HG03575 (cell line): ENCODE measurements at regions not wholly inside any gene's neighbourhood (a gene's known extent, or its start where the extent isn't known, plus 50 kb on each side); places are given as distances from the start of the nearest gene placed in this dataset.

ENCODE experiments used
- ATAC-seq: cut with Tn5 transposase; IDR thresholded peaks from one replicate; pipeline ENCODE4 v1.9.1; 2021; ENCODE audit not compliant: unreplicated experiment, insufficient number of reproducible peaks, low FRiP score; ENCODE audit errors: extremely low read depth

DNA sequence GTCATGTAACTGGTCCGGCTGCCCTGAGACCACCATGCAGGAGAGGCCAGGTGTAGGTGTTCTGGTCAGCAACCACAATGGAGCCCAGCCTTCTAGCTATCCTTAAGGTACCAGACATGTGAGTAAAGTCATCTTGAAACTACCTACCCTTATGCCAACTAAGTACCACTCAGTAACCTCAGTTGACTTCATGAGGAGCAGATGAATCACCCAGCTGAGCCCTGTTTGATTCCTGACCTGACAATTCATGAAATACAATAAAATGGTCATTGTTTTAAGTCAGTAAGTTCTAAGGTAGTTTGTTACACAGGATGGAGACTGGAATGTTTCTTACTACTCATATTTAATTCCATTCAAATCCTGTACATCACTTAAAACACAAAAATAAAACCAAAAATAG is 113.1 kb upstream of the LMO4 start:
- ATAC-seq = no peak

DNA sequence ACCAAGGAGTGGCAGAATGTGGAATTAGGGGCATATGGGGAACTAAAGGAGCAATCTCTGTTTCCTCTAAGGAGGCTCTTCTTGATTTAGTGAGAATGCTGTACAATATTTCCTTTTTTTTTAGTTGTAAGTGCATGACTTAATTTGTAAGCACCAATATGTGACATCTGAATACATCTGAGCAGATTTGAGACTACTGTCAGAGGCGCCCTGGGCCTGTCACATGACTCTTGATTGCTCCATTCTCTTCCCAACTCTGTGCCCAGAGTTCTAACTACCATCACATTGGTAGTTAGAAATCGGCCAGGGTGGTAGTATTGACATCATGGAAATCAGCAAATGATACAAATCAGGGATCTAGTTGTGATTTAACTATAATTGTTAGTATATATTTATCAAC is 110.1 kb upstream of the LMO4 start:
- ATAC-seq = no peak

DNA sequence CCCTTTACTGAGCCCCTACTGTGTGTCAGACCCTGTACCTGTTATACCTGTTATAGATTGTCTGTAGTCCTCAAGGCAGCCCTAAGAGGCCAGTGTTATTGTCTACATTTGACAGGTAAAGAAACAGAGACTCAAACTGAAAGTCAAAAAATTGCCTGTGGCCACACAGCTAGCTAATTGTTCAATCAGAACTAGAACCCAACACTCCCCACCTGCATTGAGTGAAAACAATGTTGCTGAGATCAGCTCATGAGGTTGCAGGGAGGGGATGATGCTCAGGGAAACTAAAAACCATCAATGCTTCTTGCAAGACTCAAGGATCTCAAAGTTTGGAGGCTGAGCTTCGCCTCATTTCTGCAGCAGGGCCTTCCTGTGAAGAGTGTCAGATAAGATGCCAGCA is 109.5 kb upstream of the LMO4 start:
- no peak for ATAC-seq

DNA sequence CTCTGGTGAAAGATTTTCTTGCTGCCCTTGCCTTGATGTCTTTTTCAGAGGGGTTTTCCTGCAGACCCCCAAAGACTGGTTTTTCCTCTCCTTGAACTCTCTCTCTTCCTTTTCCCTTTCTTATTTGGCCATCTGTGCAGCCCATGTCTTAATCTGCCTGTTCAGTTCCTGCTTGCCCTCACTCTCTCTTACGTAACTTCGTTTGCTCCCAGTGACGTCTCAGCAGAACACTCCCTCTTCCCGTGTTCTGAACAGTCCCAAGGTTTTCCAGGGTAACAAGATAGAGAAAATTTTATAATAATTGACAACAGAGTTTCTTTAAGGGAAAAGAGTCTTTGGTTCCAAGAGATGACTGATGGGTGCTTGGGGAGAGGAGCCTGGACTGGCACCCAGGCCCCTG is 109.1 kb upstream of the LMO4 start:
- ATAC-seq = no peak

DNA sequence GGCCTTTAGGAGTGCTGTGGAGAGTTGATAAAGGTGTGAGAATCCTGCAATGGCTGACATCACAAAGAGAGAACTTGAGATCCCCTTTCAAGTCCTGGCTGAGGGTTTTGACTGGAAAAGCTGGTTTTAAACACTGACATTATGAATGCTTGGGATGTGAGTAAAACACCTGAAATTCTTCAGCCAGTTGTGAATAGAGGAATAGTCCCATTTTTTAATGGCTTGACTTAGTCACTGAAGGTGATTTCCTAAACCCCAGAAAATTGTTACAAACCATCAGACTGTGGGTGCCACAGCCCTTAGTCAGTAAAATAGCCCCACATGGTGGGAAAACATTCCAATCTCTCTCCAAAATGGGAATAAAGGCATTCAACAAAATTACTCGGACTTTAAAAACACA is 107.7 kb upstream of the LMO4 start:
- no peak for ATAC-seq

DNA sequence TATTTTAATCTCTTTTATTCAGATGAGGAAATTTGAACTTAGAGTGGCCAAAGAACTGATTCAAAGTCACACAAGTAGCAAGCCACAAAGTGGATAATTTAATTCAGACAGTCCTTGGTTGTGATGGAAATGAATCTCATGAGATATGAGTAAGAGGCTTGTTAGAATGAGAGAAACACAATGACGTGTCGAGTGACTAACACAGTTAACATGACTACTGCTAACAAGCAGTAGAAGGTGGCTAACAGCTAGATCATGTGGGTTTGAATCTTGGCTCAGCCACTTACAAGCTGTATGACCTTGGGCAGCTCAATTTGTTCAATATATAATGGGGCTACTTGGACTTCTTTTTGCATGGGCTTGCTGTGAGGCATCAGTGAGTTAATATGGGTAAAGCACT is 104.5 kb upstream of the LMO4 start:
- no peak for ATAC-seq

DNA sequence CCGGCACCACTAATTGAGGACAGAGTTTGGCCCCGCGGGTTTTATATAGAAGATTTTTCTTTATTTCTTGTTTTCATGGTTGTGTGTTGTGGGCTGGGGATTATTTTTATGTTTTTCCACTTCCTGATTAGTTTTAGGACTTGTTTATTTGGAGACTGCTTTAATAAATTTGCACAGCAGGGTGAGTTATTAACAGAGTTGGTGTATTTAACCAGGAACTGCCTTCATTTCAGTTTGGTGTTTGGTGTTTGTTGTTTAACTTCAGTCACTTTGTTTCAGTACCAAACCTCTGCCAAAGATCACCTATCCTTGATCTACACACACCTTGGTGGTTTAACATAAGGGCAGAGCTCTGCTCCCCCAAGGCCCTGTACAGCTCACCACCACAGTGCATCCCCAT is 103.5 kb upstream of the LMO4 start:
- ATAC-seq = no peak

DNA sequence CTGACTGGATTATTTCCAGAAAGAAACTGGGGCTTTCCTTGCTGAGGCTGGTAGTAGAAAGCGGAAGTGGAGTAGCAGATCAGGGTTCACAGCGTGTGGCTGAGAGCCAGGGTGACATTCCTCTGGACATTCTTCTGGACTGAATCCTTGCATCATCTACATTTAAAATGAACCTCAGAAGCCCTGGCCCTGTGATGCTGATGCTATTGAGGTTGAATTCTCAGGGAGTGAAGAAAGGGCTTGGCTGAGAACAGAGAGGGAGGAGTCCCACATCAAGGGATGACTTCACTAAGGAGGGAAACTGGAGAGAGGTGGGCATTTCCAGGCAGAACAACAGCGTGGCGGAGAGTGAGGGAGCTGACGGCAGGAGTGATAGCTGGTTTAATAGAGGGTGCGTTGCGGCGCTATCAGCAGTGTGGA is 102.3 kb upstream of the LMO4 start:
- ATAC-seq = no peak

DNA sequence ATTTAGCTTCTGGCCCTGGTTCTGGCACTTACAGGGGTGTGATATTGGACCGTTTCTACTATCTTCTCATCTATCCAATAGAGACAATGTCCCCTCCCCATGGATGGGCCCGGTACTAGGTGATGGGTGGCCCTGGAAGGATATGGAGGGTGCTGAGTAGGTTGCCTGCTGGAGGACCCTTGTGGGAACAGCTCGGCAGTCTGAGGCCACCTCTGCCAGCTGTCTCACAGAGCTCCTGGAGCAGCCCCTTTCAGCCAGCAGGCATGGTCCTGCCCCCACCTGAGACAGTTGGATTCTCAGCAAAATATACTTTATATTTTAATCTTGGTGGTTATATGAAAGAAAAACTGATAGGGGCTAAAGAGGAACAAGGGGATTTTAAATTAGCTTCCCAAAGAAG is 101.0 kb upstream of the LMO4 start:
- ATAC-seq = no peak

DNA sequence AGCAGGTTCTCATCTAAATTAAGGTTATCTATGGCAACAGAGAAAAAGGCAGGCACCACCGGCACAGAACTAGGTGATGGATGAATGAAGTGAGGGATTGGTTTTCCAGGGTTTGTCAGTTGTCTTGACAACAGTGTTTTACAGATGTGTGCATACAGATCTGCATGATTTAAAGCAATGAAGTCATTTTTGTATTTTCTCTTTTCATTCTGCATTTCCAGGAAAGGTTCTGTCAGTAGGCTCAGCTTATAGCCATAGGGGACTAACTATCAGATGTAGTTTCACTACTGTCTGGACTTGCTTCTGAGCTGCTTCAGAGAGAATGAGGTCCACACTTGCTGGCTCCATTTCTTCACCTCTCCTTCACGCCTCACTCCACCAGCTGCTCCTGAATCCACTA is 98.2 kb upstream of the LMO4 start:
- ATAC-seq = no peak

DNA sequence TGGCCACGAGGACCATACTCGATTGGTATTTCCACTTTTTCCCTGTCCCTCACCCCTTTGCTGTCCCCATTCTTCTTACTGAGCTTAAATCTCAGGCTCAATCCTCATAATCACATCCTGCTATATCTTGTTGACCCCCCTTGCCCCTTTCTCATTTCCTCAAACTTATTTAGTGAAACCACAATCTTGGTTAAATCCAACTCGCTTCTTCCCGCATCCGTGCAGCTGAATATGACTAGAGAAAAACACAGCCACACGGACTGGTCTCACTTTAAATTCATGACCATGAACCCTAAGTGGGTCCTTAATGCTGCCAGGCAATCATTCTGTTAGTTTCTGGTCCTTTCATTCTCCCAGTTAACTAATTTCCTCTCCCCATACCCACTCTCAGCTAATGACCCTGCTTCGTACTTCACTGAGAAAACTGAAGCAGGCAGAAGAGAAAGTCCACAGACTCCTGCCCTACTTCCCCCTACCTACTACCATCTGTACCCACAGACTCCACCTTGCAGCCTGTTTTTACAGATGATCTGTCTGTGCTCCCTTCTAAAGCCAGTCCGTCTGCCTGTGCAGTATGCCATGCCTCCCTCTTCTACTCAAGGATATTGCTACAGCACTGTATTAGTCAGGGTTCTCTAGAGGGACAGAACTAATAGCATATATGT is 96.8 kb upstream of the LMO4 start:
- no peak for ATAC-seq

DNA sequence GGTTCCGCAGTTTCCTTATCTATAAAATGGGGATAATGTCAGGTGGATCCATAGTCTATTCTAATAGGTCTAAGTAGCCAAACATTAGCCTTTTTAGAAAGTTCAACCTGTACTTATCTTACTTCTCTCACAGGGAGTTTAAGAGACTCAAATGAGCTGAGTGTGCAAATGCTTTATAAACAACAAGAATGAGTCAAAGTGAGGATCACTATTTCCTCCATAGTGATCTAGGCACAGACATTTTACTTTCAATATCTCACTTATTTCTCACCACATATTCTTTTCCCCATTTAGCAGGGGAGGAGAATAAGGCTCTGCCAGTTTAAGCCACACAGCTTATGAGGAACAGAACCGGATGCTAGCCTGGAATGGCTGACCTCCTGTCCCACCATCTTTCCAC is 92.1 kb upstream of the LMO4 start:
- no peak for ATAC-seq

DNA sequence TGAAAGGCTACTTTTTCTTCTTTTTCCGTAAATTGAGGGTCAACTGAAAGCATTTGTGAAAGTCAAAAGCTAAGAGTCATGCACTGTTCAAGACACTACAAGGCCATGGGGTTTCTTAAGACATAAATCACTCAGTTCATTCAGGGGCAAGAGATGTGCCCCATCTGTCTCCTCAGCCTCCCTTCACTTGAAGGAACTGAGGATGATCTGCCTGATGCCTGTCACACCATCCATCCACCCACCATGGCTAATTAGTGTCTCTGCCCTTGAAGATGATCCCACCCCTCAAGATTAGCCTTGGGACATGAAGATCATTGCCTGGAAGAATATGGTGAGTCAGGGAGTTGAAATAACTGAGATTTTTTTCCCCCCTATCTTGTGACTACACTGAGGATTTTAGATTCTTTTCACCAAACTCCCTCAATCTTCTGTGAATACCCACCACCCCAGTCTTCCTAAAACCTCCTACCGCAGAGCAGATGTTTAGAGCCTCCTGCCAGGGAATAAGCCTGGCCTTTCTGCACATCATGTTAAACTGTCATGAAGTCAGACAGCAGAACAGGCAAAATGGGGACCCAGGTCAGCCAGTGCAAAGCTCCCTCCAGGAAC is 88.6 kb upstream of the LMO4 start:
- ATAC-seq = no peak

DNA sequence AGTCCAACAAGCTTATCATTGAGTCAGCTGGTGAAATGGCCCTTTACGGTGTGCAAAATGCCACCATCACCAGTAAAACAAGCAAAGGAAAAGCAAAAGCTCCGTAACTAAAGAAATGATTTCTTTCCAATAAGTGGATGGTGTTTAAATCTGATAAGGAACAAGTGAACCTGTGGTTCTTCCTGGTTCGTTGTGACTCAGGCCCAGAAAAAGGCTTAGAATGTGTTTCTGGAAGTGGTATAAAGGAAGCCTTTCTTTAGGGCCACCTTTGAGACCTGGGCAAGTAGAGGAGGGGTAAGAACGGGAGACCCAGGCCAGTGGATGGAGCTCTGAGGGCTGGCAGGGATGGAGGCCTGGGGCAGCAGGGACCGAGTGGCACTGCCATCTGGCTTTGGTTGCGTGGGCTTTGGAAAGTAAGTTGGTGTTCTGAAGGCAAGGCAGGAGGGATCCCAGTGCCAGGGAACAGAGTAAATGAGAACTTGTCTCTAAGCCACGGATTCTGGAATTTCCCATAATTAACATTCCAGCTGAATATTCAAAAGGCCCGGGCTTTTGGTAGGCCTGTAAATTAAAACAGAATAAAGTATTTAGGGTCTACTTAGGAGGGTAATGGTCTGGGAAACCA is 87.9 kb upstream of the LMO4 start:
- no peak for ATAC-seq

DNA sequence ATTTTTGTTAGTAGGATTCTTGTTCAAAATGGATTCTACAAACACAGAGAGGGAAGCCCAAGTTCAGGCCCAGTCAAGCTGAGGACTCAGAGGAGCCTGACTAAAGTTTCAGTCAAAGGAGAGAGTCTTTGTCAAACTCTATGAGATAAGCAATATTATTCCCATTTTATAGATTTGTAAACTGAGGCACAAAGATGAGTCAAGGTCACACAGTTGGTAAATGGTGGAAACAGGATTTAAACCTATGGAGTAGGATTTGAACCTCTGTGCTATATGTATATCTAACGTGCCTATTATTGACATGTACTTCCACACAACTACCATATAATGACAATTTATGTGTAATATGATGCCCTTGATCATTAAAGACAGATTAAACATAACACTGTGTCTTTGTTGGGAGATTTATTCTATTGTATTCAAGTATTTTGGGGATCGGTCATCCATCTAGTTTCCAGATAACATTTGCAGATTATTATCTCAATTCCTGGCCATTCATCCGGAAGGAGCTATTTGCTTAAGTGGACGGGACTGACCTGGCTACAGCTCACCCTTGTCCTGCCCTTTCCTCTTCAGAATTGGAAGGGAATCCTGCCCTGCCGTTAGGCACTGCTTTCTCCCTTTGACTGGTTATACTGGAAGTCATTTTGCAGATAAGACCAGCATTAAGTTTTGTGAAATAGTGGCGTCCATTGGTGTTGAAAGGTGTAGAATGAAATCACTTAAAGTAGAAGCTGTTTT is 86.1 kb upstream of the LMO4 start:
- no peak for ATAC-seq

DNA sequence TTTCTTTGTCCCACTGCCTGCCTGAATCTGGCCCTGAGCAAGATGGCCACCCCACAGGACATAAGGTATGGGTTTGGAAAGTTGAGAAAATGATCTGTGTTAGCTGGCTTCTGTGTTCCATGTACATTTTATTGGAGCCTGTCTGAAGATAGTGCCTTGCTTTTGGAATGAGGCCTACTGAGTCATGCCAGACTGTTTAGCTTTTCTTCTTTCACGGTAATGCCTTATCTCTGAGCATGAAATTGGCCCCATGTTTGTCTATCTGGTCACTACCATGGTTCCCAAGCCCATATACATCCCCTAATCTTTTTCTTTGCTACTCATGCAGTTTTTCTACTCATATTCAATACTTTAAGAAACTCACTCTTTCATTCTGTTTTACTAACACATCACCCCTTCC is 85.1 kb upstream of the LMO4 start:
- no peak for ATAC-seq

DNA sequence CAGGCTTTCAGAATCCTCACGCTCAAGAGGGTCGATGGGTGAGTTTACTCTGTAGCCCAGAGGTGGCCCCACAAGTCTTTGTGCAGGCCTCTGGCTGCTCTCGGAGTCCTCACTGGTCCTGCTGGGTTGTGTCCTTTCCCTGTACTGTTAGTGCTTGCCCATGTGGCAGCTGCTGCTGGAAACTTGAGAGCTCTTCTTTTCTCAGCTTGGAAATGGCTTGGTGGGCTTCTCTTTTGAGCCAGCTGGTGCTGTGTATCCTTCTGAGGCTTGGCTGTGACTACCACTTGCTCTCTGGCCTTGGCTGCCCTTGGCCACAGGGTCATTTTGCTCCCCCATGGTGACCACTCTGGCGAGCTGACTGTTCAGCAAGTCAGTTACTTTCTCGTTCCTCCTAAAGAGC is 82.2 kb upstream of the LMO4 start:
- ATAC-seq = no peak

DNA sequence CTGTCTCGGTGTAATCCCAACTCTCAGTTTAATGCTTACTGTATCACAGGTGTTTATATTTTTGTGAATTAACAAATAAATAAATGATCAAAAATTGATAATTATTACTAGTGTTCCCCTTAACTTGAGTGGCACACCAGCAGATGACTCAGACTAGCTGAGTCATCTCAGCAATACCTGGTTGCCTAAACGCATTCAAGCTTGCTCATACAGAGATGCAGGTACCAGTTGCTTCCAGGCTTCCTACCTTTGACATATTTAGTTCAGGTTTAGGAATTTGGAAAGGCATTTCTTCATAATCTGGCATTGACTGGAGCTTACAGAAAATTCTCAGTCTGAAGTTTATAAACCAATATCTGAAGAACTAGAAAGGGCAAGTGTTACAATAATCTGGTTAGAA is 78.9 kb upstream of the LMO4 start:
- no peak for ATAC-seq

DNA sequence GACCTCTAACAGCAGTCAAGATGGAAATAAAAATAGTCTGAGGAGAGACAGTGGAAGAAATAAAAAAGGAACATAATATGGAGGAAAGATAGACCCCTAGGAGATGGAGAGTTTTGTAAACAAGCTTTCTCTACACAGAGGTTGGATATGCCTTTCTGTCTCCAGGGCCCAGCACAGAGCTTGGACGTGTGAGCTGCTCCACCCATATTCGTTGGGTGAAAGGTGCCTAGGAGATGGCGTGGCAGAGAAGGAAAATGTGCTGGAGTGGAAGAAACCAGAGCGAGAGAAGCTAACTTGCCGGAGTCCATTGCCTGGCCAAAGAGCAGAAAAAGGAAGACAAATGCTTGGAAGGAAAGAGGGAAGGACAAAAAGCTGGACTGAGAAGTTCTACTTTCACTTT is 78.3 kb upstream of the LMO4 start:
- no peak for ATAC-seq

DNA sequence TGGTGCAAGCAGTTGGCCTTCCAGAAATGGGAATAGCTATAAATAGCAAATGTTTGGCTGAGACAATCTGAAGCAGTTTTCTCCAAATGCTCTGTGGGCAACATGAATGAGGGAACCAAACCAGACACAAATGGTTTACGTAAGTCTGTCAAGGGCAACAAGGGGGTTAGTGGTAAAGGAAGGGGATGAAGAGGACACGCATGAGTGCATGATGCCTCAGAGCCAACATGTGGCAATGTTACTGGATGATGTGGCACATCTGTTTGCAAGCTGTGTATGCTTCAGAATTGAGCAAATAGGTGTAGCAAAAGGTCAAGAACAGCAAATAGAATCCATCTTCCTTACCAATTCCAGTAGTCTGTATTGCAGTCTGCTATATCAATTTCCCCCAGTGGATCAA is 76.3 kb upstream of the LMO4 start:
- no peak for ATAC-seq
